Skeletal muscle satellite cell (primary cell): ENCODE measurements at regions not wholly inside any gene's neighbourhood (a gene's known extent, or its start where the extent isn't known, plus 50 kb on each side); places are given as distances from the start of the nearest gene placed in this dataset.

Experiments
- H3K27me3 ChIP-seq: 2 replicates; pipeline ENCODE4 v1.7.0; 2013; ENCODE audit warnings: low read length; ENCODE audit not compliant: control insufficient read depth, insufficient read depth
- H3K36me3 ChIP-seq: 2 replicates; pipeline ENCODE4 v1.7.0; 2013; ENCODE audit warnings: mild to moderate bottlenecking, control low read depth, low read length; ENCODE audit not compliant: insufficient read depth
- H3K4me1 ChIP-seq: 2 replicates; pipeline ENCODE4 v1.7.0; 2013; ENCODE audit warnings: low read length; ENCODE audit not compliant: control insufficient read depth, insufficient read depth
- H3K4me2 ChIP-seq: 2 replicates; pipeline ENCODE4 v1.7.0; 2013; ENCODE audit warnings: mild to moderate bottlenecking, low read length
- H3K4me3 ChIP-seq: 2 replicates; pipeline ENCODE4 v1.7.0; 2013; ENCODE audit warnings: low read length
- H3K9ac ChIP-seq: 2 replicates; pipeline ENCODE4 v1.7.0; 2013; ENCODE audit warnings: mild to moderate bottlenecking, low read depth, low read length, moderate library complexity
- H3K9me3 ChIP-seq: replicated peaks from 2 replicates; pipeline ENCODE4 v1.7.0; 2013; ENCODE audit warnings: mild to moderate bottlenecking, control low read depth, low read length

- Histone ChIP-seq H3K4me1 (peaks cover 12% of the 10 kb centered on the region), H3K9me3 (no peaks in the 10 kb centered on the region), H3K27me3 (no peaks in the 10 kb centered on the region), H3K4me2 (no peak overlapping the region), H3K36me3 (no peaks in the 10 kb centered on the region), H3K4me3 (no peak overlapping the region), H3K9ac (no peak overlapping the region)
These were observed 833.3 kb downstream of the USP25 start for GRCh38 chr21:16563116-16563515.

GRCh38 chr21:16563795-16564194 is 834.0 kb downstream of the USP25 start:
- Histone ChIP-seq H3K27me3 (no peaks in the 10 kb centered on the region), H3K4me3 (no peak overlapping the region), H3K9me3 (no peaks in the 10 kb centered on the region), H3K9ac (no peak overlapping the region), H3K4me2 (peak overlapping the region; percentile 3), H3K36me3 (no peaks in the 10 kb centered on the region), H3K4me1 (peaks cover 12% of the 10 kb centered on the region)

GRCh38 chr21:16568244-16568643 is 838.5 kb downstream of the USP25 start:
- H3K36me3 ChIP-seq: no peaks in the 10 kb centered on the region
- no peak overlapping the region for H3K9ac ChIP-seq
- H3K9me3 ChIP-seq: no peaks in the 10 kb centered on the region
- no peaks in the 10 kb centered on the region for H3K27me3 ChIP-seq
- H3K4me3 ChIP-seq: no peak overlapping the region
- no peak overlapping the region for H3K4me2 ChIP-seq
- H3K4me1 ChIP-seq: peaks cover 53% of the 10 kb centered on the region

- peaks cover 53% of the 10 kb centered on the region for H3K4me1 ChIP-seq
- no peaks in the 10 kb centered on the region for H3K27me3 ChIP-seq
- H3K4me2 ChIP-seq: no peak overlapping the region
- H3K4me3 ChIP-seq: no peak overlapping the region
- no peak overlapping the region for H3K9ac ChIP-seq
- H3K9me3 ChIP-seq: no peaks in the 10 kb centered on the region
- no peaks in the 10 kb centered on the region for H3K36me3 ChIP-seq
These were observed 838.9 kb downstream of the USP25 start for GRCh38 chr21:16568661-16569060.

DNA sequence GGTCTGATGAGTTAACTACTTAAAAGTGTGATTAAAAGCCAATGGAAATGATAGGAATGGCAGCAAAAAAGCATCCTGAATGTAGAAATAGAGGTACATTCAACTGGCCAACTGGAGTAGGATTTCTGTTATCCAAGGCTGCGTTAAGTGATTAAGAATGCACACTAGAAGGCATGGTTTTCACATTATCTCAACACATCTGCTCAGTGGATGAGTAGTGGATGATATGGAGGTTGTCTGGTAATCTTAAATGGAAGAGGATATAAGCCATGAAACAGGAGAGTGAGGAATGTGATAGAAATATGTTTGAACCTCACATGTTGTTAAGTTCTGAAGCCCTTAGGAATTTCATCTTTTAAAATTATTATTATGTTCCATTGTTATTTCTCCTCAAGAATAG is 839.9 kb downstream of the USP25 start:
- Histone ChIP-seq H3K36me3 (no peaks in the 10 kb centered on the region), H3K4me2 (peak overlapping the region; percentile 70), H3K27me3 (no peaks in the 10 kb centered on the region), H3K4me1 (peaks cover 49% of the 10 kb centered on the region), H3K4me3 (no peak overlapping the region), H3K9ac (no peak overlapping the region), H3K9me3 (no peaks in the 10 kb centered on the region)

GRCh38 chr21:16570171-16570570 is 840.4 kb downstream of the USP25 start:
- Histone ChIP-seq H3K9ac (peak overlapping the region; percentile 53), H3K36me3 (no peaks in the 10 kb centered on the region), H3K27me3 (no peaks in the 10 kb centered on the region), H3K4me2 (peak overlapping the region; percentile 70), H3K9me3 (no peaks in the 10 kb centered on the region), H3K4me1 (peaks cover 49% of the 10 kb centered on the region), H3K4me3 (no peak overlapping the region)

GRCh38 chr21:16570856-16571255 is 841.1 kb downstream of the USP25 start:
- Histone ChIP-seq H3K36me3 (no peaks in the 10 kb centered on the region), H3K4me1 (peaks cover 49% of the 10 kb centered on the region), H3K4me2 (peak overlapping the region; percentile 70), H3K9ac (peak overlapping the region; percentile 53), H3K9me3 (no peaks in the 10 kb centered on the region), H3K4me3 (peak overlapping the region; percentile 45), H3K27me3 (no peaks in the 10 kb centered on the region)

DNA sequence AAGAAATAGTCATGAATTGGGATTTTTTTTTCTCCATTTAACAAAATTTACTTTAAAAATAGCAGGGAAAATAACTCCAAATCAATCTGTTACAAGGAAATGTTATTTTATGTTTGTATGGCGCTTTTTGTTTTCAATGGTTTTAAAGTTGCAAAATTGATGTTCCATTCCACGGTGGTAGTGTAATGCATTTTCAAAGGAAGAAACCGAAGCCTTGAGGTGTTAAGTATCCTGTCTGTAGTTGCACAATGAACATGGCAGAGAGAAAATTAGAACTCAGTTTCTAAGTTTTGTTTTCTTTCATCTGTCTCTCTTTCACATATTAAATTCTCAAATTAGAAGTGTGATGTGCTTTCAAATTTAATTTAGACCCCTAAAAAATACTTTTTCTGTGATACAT is 841.8 kb downstream of the USP25 start:
- H3K4me3 ChIP-seq: peak overlapping the region; percentile 45
- no peaks in the 10 kb centered on the region for H3K36me3 ChIP-seq
- peak overlapping the region; percentile 70 for H3K4me2 ChIP-seq
- peak overlapping the region; percentile 61 for H3K9ac ChIP-seq
- H3K4me1 ChIP-seq: peaks cover 49% of the 10 kb centered on the region
- no peaks in the 10 kb centered on the region for H3K27me3 ChIP-seq
- H3K9me3 ChIP-seq: no peaks in the 10 kb centered on the region

- Histone ChIP-seq H3K9ac (peak overlapping the region; percentile 61), H3K9me3 (no peaks in the 10 kb centered on the region), H3K27me3 (no peaks in the 10 kb centered on the region), H3K4me2 (peak overlapping the region; percentile 70), H3K4me1 (peaks cover 49% of the 10 kb centered on the region), H3K4me3 (no peak overlapping the region), H3K36me3 (no peaks in the 10 kb centered on the region)
These were observed 842.2 kb downstream of the USP25 start for GRCh38 chr21:16572032-16572431.

DNA sequence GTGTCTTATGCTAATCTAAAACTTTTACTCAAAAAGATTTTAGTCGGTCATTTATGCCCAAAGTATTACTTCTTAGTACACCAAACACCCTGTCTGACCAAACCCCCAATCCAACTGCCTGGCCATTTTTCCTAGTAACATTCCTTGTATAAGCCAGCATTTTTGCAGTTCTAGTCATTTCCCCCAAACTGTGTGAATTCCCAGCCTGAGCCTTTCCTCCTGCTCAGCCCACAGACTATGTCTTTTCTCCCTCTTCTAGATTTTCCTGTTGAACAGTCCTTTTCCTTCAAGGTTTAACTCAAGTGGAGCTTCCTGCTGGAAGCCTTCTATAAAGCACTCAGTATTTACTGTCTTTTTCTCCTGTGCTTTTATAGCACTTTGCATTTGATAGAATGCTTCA is 843.8 kb downstream of the USP25 start:
- Histone ChIP-seq H3K27me3 (no peaks in the 10 kb centered on the region), H3K4me3 (no peak overlapping the region), H3K9ac (peak overlapping the region; percentile 47), H3K4me2 (peak overlapping the region; percentile 22), H3K4me1 (peaks cover 49% of the 10 kb centered on the region), H3K9me3 (no peaks in the 10 kb centered on the region), H3K36me3 (no peaks in the 10 kb centered on the region)

DNA sequence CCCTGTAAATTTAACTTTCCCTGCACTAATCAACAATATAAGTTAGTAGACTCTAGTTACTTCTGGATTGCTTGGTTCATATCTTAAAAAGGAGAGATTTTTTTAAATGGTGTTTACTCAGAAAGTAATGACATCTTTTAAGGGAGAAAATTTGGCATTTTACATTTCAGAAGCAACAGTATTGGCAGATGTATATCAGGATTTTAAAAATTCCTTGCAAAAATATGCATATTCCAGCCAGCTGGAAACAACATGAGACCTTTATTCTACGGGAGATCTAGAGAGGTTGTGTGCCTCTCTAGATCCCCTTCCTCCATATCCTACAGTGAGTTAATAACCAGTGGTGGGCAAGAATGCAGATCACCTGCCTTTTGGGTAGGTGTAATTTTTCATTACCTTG is 848.2 kb downstream of the USP25 start:
- no peak overlapping the region for H3K9ac ChIP-seq
- no peaks in the 10 kb centered on the region for H3K27me3 ChIP-seq
- H3K4me1 ChIP-seq: peaks cover 11% of the 10 kb centered on the region
- no peak overlapping the region for H3K4me2 ChIP-seq
- no peaks in the 10 kb centered on the region for H3K36me3 ChIP-seq
- no peaks in the 10 kb centered on the region for H3K9me3 ChIP-seq
- H3K4me3 ChIP-seq: no peak overlapping the region

GRCh38 chr21:16578912-16579311 is 849.1 kb downstream of the USP25 start:
- no peak overlapping the region for H3K4me3 ChIP-seq
- no peaks in the 10 kb centered on the region for H3K27me3 ChIP-seq
- H3K4me2 ChIP-seq: no peak overlapping the region
- no peaks in the 10 kb centered on the region for H3K36me3 ChIP-seq
- H3K4me1 ChIP-seq: peaks cover 1% of the 10 kb centered on the region
- H3K9me3 ChIP-seq: no peaks in the 10 kb centered on the region
- no peak overlapping the region for H3K9ac ChIP-seq
